ENCODE measurements at regions not wholly inside any gene's neighbourhood (a gene's known extent, or its start where the extent isn't known, plus 50 kb on each side); places are given as distances from the start of the nearest gene placed in this dataset.

- Mint-ChIP-seq H3K4me3 (no peak overlapping the region), H3K27me3 (ENCODE audit: low read depth) (no peaks in the 10 kb centered on the region), H3K4me1 (peaks cover 10% of the 10 kb centered on the region), H3K36me3 (peaks cover 2% of the 10 kb centered on the region), H3K27ac (no peak overlapping the region), H3K9me3 (no peaks in the 10 kb centered on the region)
- no peak for DNase-seq (ENCODE audit: low spot score in 2 of 2, unreplicated experiment in 2 of 2)
- TF ChIP-seq CTCF (IDR thresholded peaks at IDR 0.05; ENCODE audit: unreplicated experiment), result no peak
Observed at GRCh38 chr16:31704138-31704537, 169.5 kb upstream of the ZNF267 start.

GRCh38 chr16:31705371-31705770 is 168.2 kb upstream of the ZNF267 start:
- no peak overlapping the region for H3K27ac Mint-ChIP-seq
- no peaks in the 10 kb centered on the region for H3K9me3 Mint-ChIP-seq
- no peak for DNase-seq (ENCODE audit: low spot score in 2 of 2, unreplicated experiment in 2 of 2)
- no peak overlapping the region for H3K4me3 Mint-ChIP-seq
- peaks cover 10% of the 10 kb centered on the region for H3K4me1 Mint-ChIP-seq
- H3K27me3 Mint-ChIP-seq (ENCODE audit: low read depth), result no peaks in the 10 kb centered on the region
- no peak for TF ChIP-seq CTCF (IDR thresholded peaks at IDR 0.05; ENCODE audit: unreplicated experiment)
- peaks cover 2% of the 10 kb centered on the region for H3K36me3 Mint-ChIP-seq

- no peak overlapping the region for H3K27ac Mint-ChIP-seq
- H3K4me3 Mint-ChIP-seq, result no peak overlapping the region
- H3K27me3 Mint-ChIP-seq (ENCODE audit: low read depth), result no peaks in the 10 kb centered on the region
- DNase-seq (ENCODE audit: low spot score in 2 of 2, unreplicated experiment in 2 of 2), result no peak
- H3K9me3 Mint-ChIP-seq, result no peaks in the 10 kb centered on the region
- peaks cover 2% of the 10 kb centered on the region for H3K36me3 Mint-ChIP-seq
- peaks cover 5% of the 10 kb centered on the region for H3K4me1 Mint-ChIP-seq
- no peak for TF ChIP-seq CTCF (IDR thresholded peaks at IDR 0.05; ENCODE audit: unreplicated experiment)
Observed at GRCh38 chr16:31706318-31706717, 167.3 kb upstream of the ZNF267 start.

- no peaks in the 10 kb centered on the region for H3K4me1 Mint-ChIP-seq
- peaks cover 2% of the 10 kb centered on the region for H3K36me3 Mint-ChIP-seq
- H3K27ac Mint-ChIP-seq, result no peak overlapping the region
- H3K9me3 Mint-ChIP-seq, result no peaks in the 10 kb centered on the region
- no peak for TF ChIP-seq CTCF (IDR thresholded peaks at IDR 0.05; ENCODE audit: unreplicated experiment)
- no peak overlapping the region for H3K4me3 Mint-ChIP-seq
- no peaks in the 10 kb centered on the region for H3K27me3 Mint-ChIP-seq (ENCODE audit: low read depth)
- no peak for DNase-seq (ENCODE audit: low spot score in 2 of 2, unreplicated experiment in 2 of 2)
Observed at GRCh38 chr16:31706925-31707324, 166.7 kb upstream of the ZNF267 start.

- Mint-ChIP-seq H3K27ac (no peak overlapping the region), H3K36me3 (peaks cover 2% of the 10 kb centered on the region), H3K4me3 (no peak overlapping the region), H3K27me3 (ENCODE audit: low read depth) (no peaks in the 10 kb centered on the region), H3K4me1 (no peaks in the 10 kb centered on the region), H3K9me3 (no peaks in the 10 kb centered on the region)
- no peak for TF ChIP-seq CTCF (IDR thresholded peaks at IDR 0.05; ENCODE audit: unreplicated experiment)
- no peak for DNase-seq (ENCODE audit: low spot score in 2 of 2, unreplicated experiment in 2 of 2)
Observed at GRCh38 chr16:31707743-31708335, 165.8 kb upstream of the ZNF267 start.

- Mint-ChIP-seq H3K4me1 (no peaks in the 10 kb centered on the region), H3K27me3 (ENCODE audit: low read depth) (no peaks in the 10 kb centered on the region), H3K27ac (no peak overlapping the region), H3K9me3 (no peaks in the 10 kb centered on the region), H3K36me3 (peaks cover 2% of the 10 kb centered on the region), H3K4me3 (no peak overlapping the region)
- TF ChIP-seq CTCF (IDR thresholded peaks at IDR 0.05; ENCODE audit: unreplicated experiment), result no peak
- DNase-seq (ENCODE audit: low spot score in 2 of 2, unreplicated experiment in 2 of 2), result no peak
Observed at GRCh38 chr16:31708348-31708747, 165.3 kb upstream of the ZNF267 start.
